AG04450 (cell line): ENCODE measurements at regions not wholly inside any gene's neighbourhood (a gene's known extent, or its start where the extent isn't known, plus 50 kb on each side); places are given as distances from the start of the nearest gene placed in this dataset.

Experiments used
- CTCF ChIA-PET: fragments of 300-600, 350-600 bp; formaldehyde crosslinking; extraction: SDS; loops from one replicate; lab custom pipeline; 2022; ENCODE audit warnings: antibody characterized with exemption, inconsistent platforms; lab: Charles Lee
- POLR2A ChIA-PET: fragments of 350-600 bp; formaldehyde crosslinking; extraction: SDS; loops from one replicate; lab custom pipeline; 2021; ENCODE audit warnings: antibody characterized with exemption, inconsistent platforms; lab: Yijun Ruan, JAX
- DNase-seq: peaks from one replicate; pipeline ENCODE4 v3.0.0-alpha.2; 2011; ENCODE audit warnings: low read depth, low spot score
- H3K27ac ChIP-seq: one replicate; pipeline ENCODE4 v1.5.1; 2012; ENCODE audit warnings: low read depth, low read length, control low read depth
- H3K27me3 ChIP-seq: one replicate; pipeline ENCODE4 v1.6.0; 2012; ENCODE audit warnings: low read length; ENCODE audit not compliant: control insufficient read depth, insufficient read depth
- H3K4me3 ChIP-seq: 2 replicates; pipeline ENCODE4 v1.5.1; 2011; ENCODE audit warnings: mild to moderate bottlenecking, low read depth, low read length, control low read depth
- H3K9me3 ChIP-seq: 2 replicates; pipeline ENCODE4 v1.5.1; 2012; ENCODE audit warnings: low read length; ENCODE audit not compliant: control insufficient read depth, insufficient read depth
- TF ChIP-seq, protein P1 (sequence below): IDR thresholded peaks from 2 replicates; pipeline ENCODE4 v1.5.1; 2011; ENCODE audit warnings: low read depth, low read length, control low read depth, inconsistent platforms

DNA sequence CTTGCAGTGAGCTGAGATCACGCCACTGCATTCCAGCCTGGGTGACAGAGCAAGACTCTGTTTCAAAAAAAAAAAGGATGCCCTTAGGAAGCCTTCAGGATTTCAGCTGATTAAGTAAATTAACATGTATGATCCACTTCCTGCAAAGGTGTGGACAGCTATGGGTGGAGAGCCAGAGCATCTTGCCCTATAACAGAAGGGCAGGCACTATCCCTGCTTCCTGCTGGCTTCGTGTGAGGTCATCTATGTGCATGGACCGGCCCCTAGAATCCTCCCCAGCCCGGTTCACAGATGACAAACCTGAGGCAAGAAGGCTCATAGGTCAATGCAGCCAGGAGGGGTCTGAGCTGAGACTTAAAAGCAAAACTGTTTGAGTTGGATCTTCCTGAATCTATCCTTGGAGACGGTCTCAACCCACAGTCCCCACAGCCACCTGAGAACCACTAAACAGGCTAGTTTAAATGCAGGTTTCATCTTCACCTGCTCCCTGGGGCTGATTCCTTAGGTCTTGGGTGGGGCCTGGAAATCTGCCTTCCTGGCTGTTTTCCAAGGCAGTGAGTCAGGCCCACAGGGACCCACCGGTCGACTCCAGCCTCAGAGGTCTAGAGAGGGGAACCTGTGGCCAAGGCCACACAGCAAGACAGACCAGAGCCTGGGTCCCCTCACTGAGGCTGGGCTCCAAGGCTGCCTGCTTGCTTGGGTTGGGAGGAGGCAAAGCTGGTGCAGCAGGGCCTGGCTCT lies 55.2 kb upstream of the MPEG1 start:
- peaks cover 2% of the 10 kb centered on the region for H3K27me3 ChIP-seq
- no peak for DNase-seq
- H3K9me3 ChIP-seq: no peaks in the 10 kb centered on the region
- ChIA-PET CTCF (no interaction called here), POLR2A (no interaction called here)
- H3K27ac ChIP-seq: no peak overlapping the region
- TF ChIP-seq, protein P1, sequence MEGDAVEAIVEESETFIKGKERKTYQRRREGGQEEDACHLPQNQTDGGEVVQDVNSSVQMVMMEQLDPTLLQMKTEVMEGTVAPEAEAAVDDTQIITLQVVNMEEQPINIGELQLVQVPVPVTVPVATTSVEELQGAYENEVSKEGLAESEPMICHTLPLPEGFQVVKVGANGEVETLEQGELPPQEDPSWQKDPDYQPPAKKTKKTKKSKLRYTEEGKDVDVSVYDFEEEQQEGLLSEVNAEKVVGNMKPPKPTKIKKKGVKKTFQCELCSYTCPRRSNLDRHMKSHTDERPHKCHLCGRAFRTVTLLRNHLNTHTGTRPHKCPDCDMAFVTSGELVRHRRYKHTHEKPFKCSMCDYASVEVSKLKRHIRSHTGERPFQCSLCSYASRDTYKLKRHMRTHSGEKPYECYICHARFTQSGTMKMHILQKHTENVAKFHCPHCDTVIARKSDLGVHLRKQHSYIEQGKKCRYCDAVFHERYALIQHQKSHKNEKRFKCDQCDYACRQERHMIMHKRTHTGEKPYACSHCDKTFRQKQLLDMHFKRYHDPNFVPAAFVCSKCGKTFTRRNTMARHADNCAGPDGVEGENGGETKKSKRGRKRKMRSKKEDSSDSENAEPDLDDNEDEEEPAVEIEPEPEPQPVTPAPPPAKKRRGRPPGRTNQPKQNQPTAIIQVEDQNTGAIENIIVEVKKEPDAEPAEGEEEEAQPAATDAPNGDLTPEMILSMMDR: no peak
- no peak overlapping the region for H3K4me3 ChIP-seq

DNA sequence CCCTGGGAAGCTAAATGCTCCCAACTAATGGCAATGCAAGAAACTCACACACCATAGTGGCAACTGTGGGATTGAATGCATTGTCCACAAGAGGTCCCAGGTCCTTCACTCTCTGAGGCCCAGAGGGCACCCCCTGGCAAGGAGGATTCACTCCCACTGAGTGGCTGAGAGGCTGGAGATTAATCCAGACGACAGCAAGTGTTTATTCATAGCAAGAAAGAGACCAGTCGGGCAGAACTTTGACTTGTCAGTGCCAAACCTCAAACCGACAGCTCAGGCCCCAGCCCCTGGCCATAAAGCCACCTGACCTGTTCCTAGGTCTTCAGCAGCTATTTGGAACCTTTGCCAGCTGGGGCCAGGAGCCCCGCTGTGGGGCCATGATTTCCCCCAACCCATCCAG lies 54.5 kb upstream of the MPEG1 start:
- Histone ChIP-seq H3K4me3 (no peak overlapping the region), H3K27me3 (peaks cover 4% of the 10 kb centered on the region), H3K9me3 (no peaks in the 10 kb centered on the region), H3K27ac (no peak overlapping the region)
- TF ChIP-seq, protein P1: no peak
- ChIA-PET POLR2A (no interaction called here), CTCF (interaction anchor here (1.0 kb wide), 1 partner anchor 60 kb away, joined by 3 read pairs; no protein-coding TSS in a partner anchor)
- DNase-seq: no peak

DNA sequence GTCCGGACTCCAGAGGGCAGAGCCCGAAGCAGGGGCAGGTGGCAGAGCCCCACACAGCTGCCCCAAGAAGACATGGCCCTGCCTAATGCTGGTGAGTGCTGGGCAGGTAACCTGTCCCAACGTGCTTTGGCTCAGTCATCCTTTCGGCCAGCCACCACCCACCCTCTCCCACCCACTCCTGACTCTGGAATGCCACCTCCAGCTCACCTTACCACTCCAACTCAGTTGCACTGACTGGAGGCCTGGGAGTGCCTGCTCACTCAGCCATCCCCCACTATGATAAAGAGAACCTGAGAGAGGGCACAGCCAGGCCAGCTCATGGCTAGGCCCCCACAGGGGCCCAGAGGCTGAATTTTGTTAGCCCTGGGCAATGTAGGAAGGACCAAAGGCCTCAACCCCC lies 53.8 kb upstream of the MPEG1 start:
- POLR2A ChIA-PET: no interaction called here
- peaks cover 4% of the 10 kb centered on the region for H3K27me3 ChIP-seq
- H3K9me3 ChIP-seq: no peaks in the 10 kb centered on the region
- TF ChIP-seq, protein P1: no peak
- H3K27ac ChIP-seq: no peak overlapping the region
- no peak for DNase-seq
- no peak overlapping the region for H3K4me3 ChIP-seq
- CTCF ChIA-PET: interaction anchor here (1.0 kb wide), 1 partner anchor 60 kb away, joined by 3 read pairs; no protein-coding TSS in a partner anchor

DNA sequence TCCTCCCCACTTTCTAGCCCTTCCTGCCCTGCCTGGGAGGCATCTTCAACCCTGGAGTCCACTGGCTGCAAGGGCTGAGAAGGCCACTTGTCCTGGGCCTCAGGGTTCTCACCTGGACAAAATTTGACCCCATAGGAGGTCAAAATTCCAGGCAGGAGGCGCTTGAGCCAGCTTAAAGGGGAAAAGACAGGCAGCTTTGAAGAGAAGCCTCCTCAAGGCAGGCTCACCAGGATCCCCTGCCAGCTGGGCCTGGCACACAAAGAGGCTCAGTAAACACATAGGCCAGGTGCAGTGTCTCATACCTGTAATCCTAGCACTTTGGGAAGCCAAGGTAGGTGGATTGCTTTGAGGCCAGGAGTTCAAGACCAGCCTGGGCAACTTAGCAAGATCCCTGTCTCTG lies 53.0 kb upstream of the MPEG1 start:
- ChIA-PET POLR2A (interaction anchor here (0.6 kb wide), 1 partner anchor 41 kb away, joined by 3 read pairs; no protein-coding TSS in a partner anchor), CTCF (no interaction called here)
- Histone ChIP-seq H3K27me3 (peaks cover 4% of the 10 kb centered on the region), H3K27ac (no peak overlapping the region), H3K9me3 (no peaks in the 10 kb centered on the region), H3K4me3 (no peak overlapping the region)
- TF ChIP-seq, protein P1: no peak
- DNase-seq: no peak

DNA sequence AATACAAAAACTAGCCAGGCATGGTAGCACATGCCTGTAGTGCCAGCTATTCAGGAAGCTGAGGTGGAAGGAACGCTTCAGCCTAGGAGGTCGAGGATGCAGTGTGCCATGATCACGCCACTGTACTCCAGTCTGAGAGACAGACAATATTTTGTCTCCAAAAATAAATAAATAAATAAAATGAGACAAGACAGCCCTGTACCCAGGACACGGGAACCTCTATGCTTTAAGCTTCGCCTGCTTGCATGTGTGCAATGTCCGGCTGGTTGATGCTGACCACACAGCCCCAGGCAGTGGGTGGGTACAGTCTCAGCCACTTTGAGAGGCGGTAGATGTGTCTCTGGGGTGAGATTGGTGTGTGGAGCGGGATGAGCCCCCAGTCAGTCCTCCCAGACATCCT lies 52.0 kb upstream of the MPEG1 start:
- no peak overlapping the region for H3K4me3 ChIP-seq
- H3K27ac ChIP-seq: no peak overlapping the region
- POLR2A ChIA-PET: interaction anchor here (0.6 kb wide), 1 partner anchor 93 kb away, joined by 3 read pairs; the partner anchor contains the start of gene DTX4
- H3K9me3 ChIP-seq: no peaks in the 10 kb centered on the region
- TF ChIP-seq, protein P1: no peak
- no peak for DNase-seq
- H3K27me3 ChIP-seq: peaks cover 9% of the 10 kb centered on the region
- CTCF ChIA-PET: no interaction called here
